ENCODE measurements at regions not wholly inside any gene's neighbourhood (a gene's known extent, or its start where the extent isn't known, plus 50 kb on each side); places are given as distances from the start of the nearest gene placed in this dataset.
A peak's percentile ranks its signal among the peaks of the same experiment; 100 is the strongest.

DNA sequence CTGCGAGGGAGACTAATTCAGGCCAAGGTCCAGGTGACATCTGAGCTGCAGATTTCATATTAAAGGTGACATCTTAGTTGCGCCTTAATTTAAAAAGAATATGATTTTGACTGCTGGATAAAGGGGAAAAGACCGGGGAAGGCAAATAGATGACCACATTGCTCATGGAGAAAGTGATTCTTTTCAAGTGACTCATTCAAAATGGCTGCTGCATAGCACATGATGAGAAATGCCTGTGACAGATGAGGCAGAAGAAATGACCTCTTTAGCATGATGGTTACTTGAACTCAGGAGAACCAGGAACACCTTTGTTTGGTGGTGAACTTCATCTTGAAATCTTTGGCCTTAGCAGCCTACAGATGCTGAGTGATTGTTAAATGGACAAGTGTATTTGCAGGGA lies 385.8 kb upstream of the TRIB2 start:
- DNase-seq: no peak

- DNase-seq: no peak
Observed at GRCh38 chr2:12331698-12332097, 385.0 kb upstream of the TRIB2 start.

DNA sequence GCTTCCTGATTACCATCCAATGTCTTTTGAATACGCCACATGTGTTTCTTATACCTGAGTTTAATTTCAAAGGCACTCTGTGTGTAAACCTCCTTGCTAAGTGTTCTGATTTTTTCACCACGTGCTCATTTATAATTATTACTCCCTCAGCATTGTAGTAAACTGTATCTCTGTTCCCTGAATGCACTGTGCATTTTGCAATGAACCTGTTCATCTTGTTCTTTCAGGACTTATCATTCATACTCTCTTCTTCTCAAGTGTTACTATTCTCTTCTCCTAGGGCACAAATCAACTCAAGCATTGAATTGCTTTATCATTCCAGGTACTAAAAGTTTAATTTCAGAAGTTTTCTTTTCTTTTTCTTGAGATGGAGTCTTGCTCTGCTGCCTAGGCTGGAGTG lies 383.4 kb upstream of the TRIB2 start:
- DNase-seq: no peak

GRCh38 chr2:12334412-12334966 lies 382.2 kb upstream of the TRIB2 start:
- DNase-seq: peak in 1 of 2 experiments; percentile 46

GRCh38 chr2:12335131-12335530 lies 381.6 kb upstream of the TRIB2 start:
- no peak for DNase-seq

DNA sequence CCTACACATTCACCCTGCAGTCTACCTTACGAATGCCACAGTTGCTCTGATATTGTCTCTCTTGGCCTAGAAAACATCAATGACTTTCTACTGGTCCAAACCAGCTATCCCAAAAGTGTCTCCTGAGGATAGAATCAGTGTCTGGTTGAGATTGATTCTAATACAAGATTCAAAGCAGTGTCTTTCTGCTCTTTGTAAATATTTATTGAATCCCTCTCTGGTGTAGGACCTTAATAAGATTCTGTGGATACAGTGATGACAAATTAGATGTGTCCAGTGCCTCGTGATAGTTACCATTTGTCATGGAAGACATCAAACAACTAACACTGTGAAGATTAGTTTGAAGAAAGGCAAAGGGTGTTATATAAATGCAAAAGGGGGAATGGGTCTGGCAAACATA lies 380.7 kb upstream of the TRIB2 start:
- no peak for DNase-seq

- no peak for DNase-seq
Observed at GRCh38 chr2:12338946-12339697, 377.6 kb upstream of the TRIB2 start.

DNA sequence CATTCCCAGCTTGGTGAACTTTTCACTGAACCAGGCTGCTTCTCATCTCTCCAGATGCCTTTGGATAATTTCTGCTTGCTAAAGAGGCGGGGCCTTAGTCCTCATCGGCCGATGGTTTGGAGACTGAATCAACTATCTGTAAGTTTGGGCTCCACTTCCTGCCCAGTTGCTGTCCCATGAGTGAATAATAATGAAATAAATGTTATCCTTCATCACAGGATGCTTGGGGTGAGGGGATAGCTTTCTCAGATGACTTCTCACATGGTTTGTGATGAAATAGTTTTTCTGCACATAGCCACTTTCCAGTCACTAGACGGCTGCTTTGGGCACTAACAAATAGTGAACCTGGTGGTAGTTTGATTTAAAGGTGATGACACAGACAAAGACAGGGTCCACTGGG lies 376.6 kb upstream of the TRIB2 start:
- no peak for DNase-seq

DNA sequence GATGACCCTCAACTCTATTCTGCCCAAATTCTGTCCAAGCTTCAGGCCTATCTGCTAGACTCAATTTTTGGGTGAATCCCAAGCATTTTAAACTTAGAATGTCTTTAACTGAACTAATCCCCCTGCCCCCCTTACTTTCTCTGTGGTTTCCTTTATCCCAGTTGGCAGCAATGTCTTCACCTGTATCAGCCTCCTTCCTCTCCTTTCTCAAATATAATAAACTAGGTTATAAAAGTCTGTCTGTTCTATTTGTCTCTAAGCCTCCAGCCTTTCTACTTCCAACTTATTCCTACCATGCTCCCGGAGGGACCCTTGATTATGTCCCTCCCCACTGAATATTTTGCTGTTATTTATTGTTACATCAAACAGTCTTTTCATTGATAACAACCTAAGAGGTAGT lies 375.5 kb upstream of the TRIB2 start:
- no peak for DNase-seq

GRCh38 chr2:12341920-12342319 lies 374.8 kb upstream of the TRIB2 start:
- DNase-seq: no peak

GRCh38 chr2:12343141-12343540 lies 373.6 kb upstream of the TRIB2 start:
- DNase-seq: no peak

GRCh38 chr2:12347066-12347493 lies 369.7 kb upstream of the TRIB2 start:
- peak; percentile 61 to 72 for DNase-seq

DNA sequence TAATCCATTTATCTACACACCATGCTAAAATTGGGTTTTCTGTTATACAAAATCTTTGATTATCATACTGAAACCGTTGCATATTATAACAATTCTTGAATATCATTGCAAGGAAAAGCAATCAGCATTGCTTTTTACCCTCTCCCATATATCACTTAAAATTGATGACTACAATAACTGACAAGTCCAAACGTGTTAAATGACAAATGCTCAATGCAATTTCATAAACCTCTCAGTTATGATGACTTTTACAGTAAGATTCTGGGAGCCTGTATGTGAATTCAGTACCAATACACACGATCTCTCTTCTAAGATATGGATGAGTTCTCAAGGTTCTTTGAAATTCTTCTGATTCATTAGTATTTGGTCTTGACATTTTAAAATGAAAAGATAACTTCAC lies 368.5 kb upstream of the TRIB2 start:
- DNase-seq: no peak

- DNase-seq: no peak
Observed at GRCh38 chr2:12350821-12351220, 365.9 kb upstream of the TRIB2 start.

DNA sequence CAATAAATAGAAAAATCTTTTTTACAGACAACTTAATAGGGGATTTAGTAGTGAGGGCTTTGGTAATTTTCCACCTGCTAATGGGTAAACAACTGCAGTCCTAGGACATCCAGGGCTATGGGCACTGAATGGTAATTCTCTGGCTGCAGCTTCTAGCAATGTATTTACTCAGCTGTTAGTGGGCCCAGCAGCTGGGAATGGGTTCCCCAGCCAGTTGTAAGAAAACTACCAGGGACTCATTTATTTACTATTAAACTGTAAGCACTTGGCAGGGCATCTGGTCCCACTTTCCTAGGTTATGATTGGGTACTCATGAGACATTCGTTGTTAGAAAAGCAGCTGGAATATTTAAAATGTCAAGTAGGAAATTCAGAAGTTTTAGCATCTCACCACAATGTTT lies 363.8 kb upstream of the TRIB2 start:
- peak; percentile 99 for DNase-seq

DNA sequence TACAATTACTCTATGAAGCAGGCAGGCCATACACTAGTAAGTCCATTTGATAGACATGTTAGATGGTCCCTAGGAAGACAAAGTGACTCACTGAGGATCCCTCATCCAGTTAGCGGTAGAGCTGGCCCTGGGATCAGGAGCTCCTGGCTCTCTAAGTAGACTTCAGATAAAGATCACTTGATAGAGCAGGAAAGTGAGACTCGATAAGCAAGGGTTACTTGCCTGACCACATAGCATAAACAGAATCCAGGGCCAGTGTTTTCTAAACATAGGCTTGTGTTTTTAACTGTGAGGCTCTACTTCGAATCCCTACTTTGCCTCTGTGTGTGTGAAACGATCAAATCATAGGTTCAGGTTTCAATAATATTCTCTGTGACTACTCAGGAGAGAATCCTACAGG lies 355.2 kb upstream of the TRIB2 start:
- no peak for DNase-seq

GRCh38 chr2:12363138-12363537 lies 353.6 kb upstream of the TRIB2 start:
- no peak for DNase-seq

DNA sequence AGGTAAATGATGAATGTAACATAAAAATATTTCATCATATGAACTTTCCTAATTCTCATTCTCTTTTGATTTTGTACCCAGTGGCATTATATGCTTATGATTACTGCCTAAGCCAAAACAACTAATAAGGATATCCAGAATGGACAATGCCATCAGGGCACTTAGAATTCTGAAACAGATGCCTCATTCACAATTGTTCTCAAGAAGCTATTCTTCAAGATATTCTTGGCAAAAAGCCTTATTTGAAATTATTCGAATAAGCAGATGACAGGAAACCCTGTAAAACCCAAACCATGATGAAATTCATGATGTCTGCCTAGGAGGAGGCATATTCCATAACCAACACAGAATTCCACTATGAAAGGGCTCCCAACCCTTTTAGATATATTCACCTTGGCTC lies 353.2 kb upstream of the TRIB2 start:
- DNase-seq: no peak

GRCh38 chr2:12369566-12369965 lies 347.2 kb upstream of the TRIB2 start:
- DNase-seq: no peak

GRCh38 chr2:12376025-12376424 lies 340.7 kb upstream of the TRIB2 start:
- no peak for DNase-seq

DNA sequence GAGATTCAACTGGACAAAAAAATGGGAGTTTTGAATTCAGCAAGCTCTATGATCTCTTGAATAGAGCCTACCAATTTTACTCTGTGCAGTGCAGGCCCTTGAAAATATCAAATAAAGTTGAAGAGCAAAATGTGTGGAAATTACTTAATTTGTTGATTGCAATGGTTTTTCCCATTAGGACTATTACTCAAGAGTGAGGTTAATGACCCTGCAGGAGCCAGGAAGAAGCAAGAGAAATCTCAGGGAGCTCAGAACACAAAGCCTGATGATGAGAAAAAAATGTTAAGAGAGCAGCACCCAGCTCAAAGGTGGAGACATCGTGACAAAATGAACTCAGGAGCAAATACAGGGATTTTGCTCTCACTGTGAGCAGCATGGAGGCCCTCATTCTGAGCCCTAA lies 337.6 kb upstream of the TRIB2 start:
- no peak for DNase-seq

- DNase-seq: no peak
Observed at GRCh38 chr2:12381543-12382325, 335.0 kb upstream of the TRIB2 start.

DNA sequence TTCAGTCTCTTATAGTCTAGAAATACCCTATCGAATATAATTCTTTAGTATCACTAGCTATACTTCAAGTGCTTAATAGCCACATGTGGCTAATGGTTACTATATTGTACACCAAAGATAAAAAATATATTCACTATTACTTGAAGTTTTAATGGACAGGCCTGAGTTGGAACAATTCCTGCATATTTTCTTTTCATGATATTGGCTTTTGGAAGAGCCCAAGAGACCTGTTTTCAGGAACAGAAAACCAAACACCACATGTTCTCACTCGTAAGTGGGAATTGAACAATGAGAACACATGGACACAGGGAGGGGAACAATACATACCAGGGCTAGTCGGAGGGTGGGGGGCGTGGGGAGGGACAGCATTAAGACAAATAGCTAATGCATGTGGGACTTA lies 334.4 kb upstream of the TRIB2 start:
- DNase-seq: no peak

DNA sequence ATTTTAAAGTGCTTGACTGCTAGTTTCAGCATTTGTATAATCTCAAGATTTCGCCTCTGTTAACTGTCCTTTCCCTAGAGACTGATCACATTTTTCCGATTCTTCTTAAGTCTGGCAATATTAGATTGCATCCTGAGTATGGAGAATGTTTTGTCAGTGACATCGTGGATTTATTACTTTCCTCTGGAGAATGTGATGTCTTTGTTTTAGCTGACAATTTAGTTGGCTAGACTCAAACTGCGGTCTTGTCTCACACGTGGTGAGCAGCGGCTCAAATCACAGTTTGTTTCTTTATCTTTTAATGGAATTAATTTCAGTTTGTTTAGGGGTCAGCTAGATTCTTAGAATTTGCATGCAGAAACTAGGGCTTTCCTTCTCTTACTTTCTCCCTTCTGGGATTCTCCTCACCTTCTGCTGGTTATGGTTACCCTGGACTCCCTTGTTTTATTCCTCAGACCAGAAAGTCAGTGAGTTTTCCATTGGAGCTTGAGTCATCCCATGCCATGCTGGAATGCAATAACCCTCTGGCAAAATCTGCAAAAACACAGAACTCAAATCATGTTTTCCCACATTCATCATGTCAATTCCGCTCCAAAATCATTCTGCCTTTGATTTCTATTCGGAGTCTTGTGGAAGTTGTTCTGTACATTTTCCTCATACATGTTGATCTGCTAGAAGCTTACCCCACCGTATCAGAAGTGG lies 327.2 kb upstream of the TRIB2 start:
- no peak for DNase-seq
